Sciatic nerve (tissue), 2 donors: ENCODE measurements at regions not wholly inside any gene's neighbourhood (a gene's known extent, or its start where the extent isn't known, plus 50 kb on each side); places are given as distances from the start of the nearest gene placed in this dataset.

Source experiments
- ATAC-seq: fragments of 200-7000 bp; cut with Tn5 transposase; one replicate; pipeline ENCODE4 v1.9.1; 2020; ENCODE audit warnings: mild to moderate bottlenecking, moderate library complexity
- DNase-seq: peaks from one replicate; pipeline ENCODE4 v3.0.0-alpha.2; 2020; ENCODE audit warnings: low spot score
- intact Hi-C: fragments of 100-400 bp; cut with DNase I; formaldehyde crosslinking; loops from one replicate; pipeline ENCODE4 v1.14.2; 2022
- donor health status: DM: no; HTN: no; CAD: no.
- donor health status: DM: no; HTN: no; CAD: no.

GRCh38 chr4:84441758-84442377 is 57.2 kb downstream of the NKX6-1 start:
- intact Hi-C loops, result no loop called here
- DNase-seq, result no peak
- ATAC-seq, result no peak

- no peak for ATAC-seq
- intact Hi-C loops, result loop anchor here (5.0 kb wide), 1 partner anchor 1402 kb away; no protein-coding TSS in a partner anchor
Measured at GRCh38 chr4:84439996-84440395, 59.1 kb downstream of the NKX6-1 start.

GRCh38 chr4:84436812-84437211 is 62.3 kb downstream of the NKX6-1 start:
- intact Hi-C loops, result loop anchor here (5.0 kb wide), 1 partner anchor 1405 kb away; no protein-coding TSS in a partner anchor
- DNase-seq (no peak), ATAC-seq (no peak)

More at GRCh38 chr4:84439996-84440395, 59.1 kb downstream of the NKX6-1 start:
- no peak for DNase-seq

- intact Hi-C loops, result no loop called here
- ATAC-seq (no peak), DNase-seq (no peak)
Measured at GRCh38 chr4:84434344-84434743, 64.7 kb downstream of the NKX6-1 start.

GRCh38 chr4:84433633-84434222 is 65.4 kb downstream of the NKX6-1 start:
- DNase-seq (no peak), ATAC-seq (no peak)
- intact Hi-C loops, result no loop called here

- no peak for ATAC-seq
- no peak for DNase-seq
- intact Hi-C loops, result no loop called here
Measured at GRCh38 chr4:84432713-84433112, 66.4 kb downstream of the NKX6-1 start.

GRCh38 chr4:84420608-84421007 is 78.5 kb downstream of the NKX6-1 start:
- ATAC-seq (no peak), DNase-seq (no peak)
- intact Hi-C loops, result no loop called here

GRCh38 chr4:84419201-84419600 is 79.9 kb downstream of the NKX6-1 start:
- ATAC-seq (no peak), DNase-seq (no peak)
- intact Hi-C loops, result no loop called here

- intact Hi-C loops, result no loop called here
- DNase-seq (no peak), ATAC-seq (no peak)
Measured at GRCh38 chr4:84417997-84418709, 80.9 kb downstream of the NKX6-1 start.

- no peak for DNase-seq
- intact Hi-C loops, result no loop called here
- no peak for ATAC-seq
Measured at GRCh38 chr4:84413976-84414375, 85.1 kb downstream of the NKX6-1 start.

- no peak for DNase-seq
- ATAC-seq, result no peak
- intact Hi-C loops, result no loop called here
Measured at GRCh38 chr4:84413480-84413879, 85.6 kb downstream of the NKX6-1 start.

GRCh38 chr4:84412062-84412461 is 87.0 kb downstream of the NKX6-1 start:
- ATAC-seq (no peak), DNase-seq (no peak)
- intact Hi-C loops, result no loop called here

GRCh38 chr4:84407554-84408407 is 91.3 kb downstream of the NKX6-1 start:
- intact Hi-C loops, result no loop called here
- no peak for ATAC-seq

GRCh38 chr4:84403656-84404055 is 95.4 kb downstream of the NKX6-1 start:
- DNase-seq (no peak), ATAC-seq (no peak)
- intact Hi-C loops, result no loop called here

More at GRCh38 chr4:84407554-84408407, 91.3 kb downstream of the NKX6-1 start:
- DNase-seq, result no peak

- no peak for DNase-seq
- ATAC-seq, result no peak
- intact Hi-C loops, result no loop called here
Measured at GRCh38 chr4:84401701-84402306, 97.3 kb downstream of the NKX6-1 start.

GRCh38 chr4:84394386-84394785 is 104.7 kb downstream of the NKX6-1 start:
- ATAC-seq, result no peak
- intact Hi-C loops, result no loop called here
- DNase-seq, result no peak

- ATAC-seq (no peak), DNase-seq (no peak)
- intact Hi-C loops, result no loop called here
Measured at GRCh38 chr4:84392951-84393590, 106.0 kb downstream of the NKX6-1 start.

GRCh38 chr4:84389406-84389805 is 109.7 kb downstream of the NKX6-1 start:
- no peak for ATAC-seq
- intact Hi-C loops, result no loop called here
- no peak for DNase-seq

- ATAC-seq (no peak), DNase-seq (no peak)
- intact Hi-C loops, result no loop called here
Measured at GRCh38 chr4:84385203-84385602, 113.9 kb downstream of the NKX6-1 start.
